Prostate gland (tissue), 2 donors: ENCODE measurements at regions not wholly inside any gene's neighbourhood (a gene's known extent, or its start where the extent isn't known, plus 50 kb on each side); places are given as distances from the start of the nearest gene placed in this dataset.

Experiments
- CTCF ChIP-seq, 4 experiments: fragments of 200-600 bp in 2 of 4; fragments of 450-650 bp in 2 of 4; sonication (generic) in 2 of 4; IDR thresholded peaks; 1 replicate in 3 of 4; 2 replicates in 1 of 4; pipeline ENCODE4 v1.5.1; 2016 to 2019; ENCODE audit warnings: antibody characterized with exemption in 4 of 4, mild to moderate bottlenecking in 2 of 4, moderate library complexity in 2 of 4
- POLR2AphosphoS5 ChIP-seq: sonication (generic); formaldehyde crosslinking; IDR thresholded peaks from one replicate; pipeline ENCODE4 v1.6.1; 2017; ENCODE audit warnings: antibody characterized with exemption

- TF ChIP-seq CTCF (IDR thresholded peaks at IDR 0.05) (no peak), POLR2AphosphoS5 (no peak)
These were observed 447.3 kb upstream of the NRP1 start for GRCh38 chr10:33781606-33782395.
